Dermis blood vessel endothelial cell (primary cell): ENCODE measurements at regions not wholly inside any gene's neighbourhood (a gene's known extent, or its start where the extent isn't known, plus 50 kb on each side); places are given as distances from the start of the nearest gene placed in this dataset.
"Not testable (repeated sequence)": the region's sequence is repeated elsewhere in the genome, so short reads cannot be mapped to it uniquely, and the experiment has no call there.

Experiments
- DNase-seq: peaks from one replicate; pipeline ENCODE4 v3.0.0; 2010

GRCh38 chr6:167392631-167393316, 67.9 kb downstream of the TTLL2 start:
- no peak for DNase-seq

DNA sequence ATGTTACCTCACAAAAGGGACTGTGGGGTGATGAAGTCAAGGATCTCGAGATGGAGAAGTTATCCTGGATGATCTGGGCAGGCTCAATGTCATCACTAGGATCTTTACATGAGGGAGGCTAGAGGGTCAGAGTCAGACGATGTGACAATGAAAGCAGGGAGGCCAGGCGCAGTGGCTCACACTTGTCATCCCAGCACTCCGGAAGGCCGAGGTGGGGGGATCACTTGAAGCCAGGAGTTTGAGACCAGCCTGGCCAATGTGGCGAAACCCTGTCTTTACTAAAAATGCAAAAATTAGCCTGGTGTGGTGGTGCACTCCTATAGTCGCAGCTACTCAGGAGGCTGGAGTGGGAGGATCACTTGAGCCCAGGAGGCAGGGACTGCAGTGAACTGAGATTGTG, 68.8 kb downstream of the TTLL2 start:
- DNase-seq: no peak

- DNase-seq: no peak
Measured at GRCh38 chr6:167394339-167394738, 69.5 kb downstream of the TTLL2 start.

GRCh38 chr6:167394820-167395219, 69.9 kb downstream of the TTLL2 start:
- no peak for DNase-seq

DNA sequence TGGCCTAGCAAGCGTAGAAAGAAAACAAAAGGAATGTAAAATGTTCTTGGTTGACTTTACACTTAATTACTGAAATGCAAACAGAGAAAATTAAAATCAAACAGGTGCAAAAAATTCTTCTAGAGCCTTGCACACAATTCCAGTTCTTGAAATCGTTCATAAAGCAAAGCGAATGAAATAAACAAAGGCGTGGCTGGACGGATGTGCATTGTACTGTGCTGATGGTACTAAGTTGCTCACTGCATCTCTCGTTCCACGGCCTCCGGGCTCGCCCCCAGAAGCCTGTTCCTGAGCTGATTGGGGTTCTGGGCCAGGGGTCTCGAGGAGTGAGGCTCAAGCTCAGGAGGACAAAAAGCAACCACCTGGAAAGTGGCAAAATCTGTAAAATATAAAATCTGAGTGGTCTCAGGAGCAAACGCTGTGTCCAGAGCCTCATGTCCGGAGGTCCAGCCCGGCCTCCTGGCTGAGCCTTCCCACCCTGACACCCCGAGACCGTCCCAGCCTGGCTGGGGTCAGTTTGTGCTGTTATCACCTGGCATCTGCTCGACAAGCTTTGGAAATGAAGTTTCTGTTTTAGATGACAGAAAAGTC, 71.3 kb downstream of the TTLL2 start:
- no peak for DNase-seq

DNA sequence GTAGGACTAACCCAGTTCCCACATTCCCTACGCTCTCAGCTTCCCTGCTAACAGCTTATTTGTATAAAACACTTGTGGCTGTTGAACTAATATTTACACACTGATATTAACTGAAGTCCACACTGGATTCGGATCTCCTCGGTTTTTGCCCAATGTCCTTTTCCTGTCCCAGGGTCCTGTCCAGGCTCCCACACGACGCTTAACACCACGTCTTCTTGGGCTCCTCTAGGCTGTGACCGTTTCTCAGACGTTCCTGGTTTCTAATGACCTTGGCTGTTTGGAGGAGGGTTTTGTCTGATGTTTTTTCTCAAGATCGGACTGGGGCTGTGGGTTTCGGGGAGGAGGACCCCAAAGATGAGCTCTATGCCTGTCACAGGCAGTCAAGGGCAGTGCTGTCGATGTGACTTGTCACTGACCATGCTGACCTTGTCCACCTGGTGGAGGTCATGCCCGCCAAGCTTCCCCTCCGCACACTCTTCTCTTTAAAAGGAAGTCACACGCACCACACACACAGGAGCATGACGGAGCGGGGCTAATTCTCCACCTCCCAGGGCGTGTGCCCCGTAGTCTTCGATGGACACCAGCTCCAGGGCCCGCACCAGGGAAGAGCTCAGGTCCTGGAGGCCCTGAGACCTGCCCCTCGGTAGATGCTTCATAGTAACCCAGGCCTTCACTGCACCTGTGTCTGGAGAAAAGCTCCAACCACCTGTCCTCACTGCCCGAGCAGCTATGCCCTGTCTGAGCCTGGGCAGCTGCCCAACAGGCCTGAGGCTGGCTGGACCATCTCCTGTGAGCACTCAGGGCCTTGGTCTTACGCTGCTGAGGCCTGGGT, 72.0 kb downstream of the TTLL2 start:
- no peak for DNase-seq

DNA sequence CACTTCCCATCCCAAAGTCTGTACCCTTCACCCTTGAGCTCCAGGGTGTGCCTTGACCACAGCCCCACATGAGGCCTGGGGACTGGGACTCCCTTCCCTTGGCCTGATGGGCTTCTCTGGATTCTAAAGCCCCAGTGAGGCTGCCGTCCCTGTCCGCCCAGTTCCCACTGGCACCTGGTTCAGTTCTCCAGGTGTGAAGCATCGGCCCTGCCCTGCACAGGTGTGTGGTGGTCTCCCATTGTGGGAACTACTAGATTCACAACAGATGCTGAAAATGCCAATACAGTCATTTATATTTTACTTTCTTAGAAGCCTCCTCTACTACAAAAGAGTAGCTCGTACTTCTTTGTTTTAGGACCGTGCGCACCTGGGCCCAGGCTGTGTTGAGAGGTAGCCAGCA, 72.8 kb downstream of the TTLL2 start:
- DNase-seq: no peak

GRCh38 chr6:167398214-167399050, 73.5 kb downstream of the TTLL2 start:
- no peak for DNase-seq

DNA sequence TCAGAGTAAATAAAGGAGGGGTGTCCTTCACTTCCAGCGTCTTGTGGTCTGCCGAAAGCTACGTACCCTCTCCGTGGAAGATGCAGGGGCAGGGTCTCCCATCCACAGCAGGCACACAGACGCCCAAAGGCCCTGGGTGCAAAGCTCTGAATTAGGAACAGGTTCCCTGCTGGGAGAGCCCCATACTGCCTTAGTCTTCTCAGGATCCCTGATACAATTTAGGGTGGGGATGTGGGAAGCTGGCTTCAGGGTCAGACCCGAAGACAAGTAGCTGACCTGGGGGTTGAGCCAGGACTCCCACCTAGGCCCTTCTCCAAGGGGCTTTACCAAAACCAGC, 74.1 kb downstream of the TTLL2 start:
- DNase-seq: no peak

- DNase-seq: no peak
Measured at GRCh38 chr6:167399599-167399998, 74.7 kb downstream of the TTLL2 start.

- no peak for DNase-seq
Measured at GRCh38 chr6:167400482-167401138, 75.7 kb downstream of the TTLL2 start.

DNA sequence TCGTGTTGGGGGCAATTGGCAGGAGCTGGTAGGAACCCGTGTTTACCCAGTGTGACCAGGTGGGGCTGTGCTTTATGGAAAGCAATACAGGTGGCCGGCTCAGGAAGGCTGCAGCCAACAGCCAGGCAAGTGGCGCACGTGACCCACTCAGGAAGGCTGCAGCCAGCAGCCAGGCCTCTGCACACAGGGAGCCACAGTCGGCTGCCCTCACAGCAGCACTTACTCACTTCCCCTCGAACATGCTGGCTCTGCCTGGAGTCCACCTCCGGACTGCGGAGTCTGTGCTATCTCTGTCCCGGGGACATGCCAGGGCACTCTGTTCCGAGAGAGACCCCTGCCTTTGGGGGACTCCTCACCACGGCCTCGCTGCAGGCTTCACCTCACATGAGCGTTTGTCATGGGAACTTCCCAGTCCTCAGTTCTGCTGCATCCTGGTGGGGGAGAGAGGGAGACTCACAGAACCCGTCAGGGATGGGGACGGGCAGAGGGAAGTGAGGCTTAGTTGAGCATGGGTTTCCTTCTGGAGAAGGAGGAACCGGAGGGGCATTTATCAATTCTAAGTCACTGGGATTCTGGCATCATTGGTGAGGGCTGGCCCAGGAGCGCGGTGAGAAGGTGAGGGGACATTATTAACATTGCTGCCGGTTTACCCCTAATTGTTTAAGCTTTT, 76.8 kb downstream of the TTLL2 start:
- DNase-seq: peak; percentile 41

- no peak for DNase-seq
Measured at GRCh38 chr6:167402195-167402686, 77.4 kb downstream of the TTLL2 start.

- no peak for DNase-seq
Measured at GRCh38 chr6:167403427-167403826, 78.5 kb downstream of the TTLL2 start.

- no peak for DNase-seq
Measured at GRCh38 chr6:167404385-167405049, 79.6 kb downstream of the TTLL2 start.

- no peak for DNase-seq
Measured at GRCh38 chr6:167405778-167406532, 81.1 kb downstream of the TTLL2 start.

- DNase-seq: not testable (repeated sequence)
Measured at GRCh38 chr6:167406533-167407238, 81.8 kb downstream of the TTLL2 start.

GRCh38 chr6:167407239-167408064, 82.6 kb downstream of the TTLL2 start:
- DNase-seq: no peak
